Smooth muscle cell of the brain vasculature (primary cell): ENCODE measurements at regions not wholly inside any gene's neighbourhood (a gene's known extent, or its start where the extent isn't known, plus 50 kb on each side); places are given as distances from the start of the nearest gene placed in this dataset.

Experiments
- DNase-seq: peaks from one replicate; pipeline ENCODE4 v3.0.0-alpha.2; 2012; ENCODE audit warnings: low read depth, low spot score

DNA sequence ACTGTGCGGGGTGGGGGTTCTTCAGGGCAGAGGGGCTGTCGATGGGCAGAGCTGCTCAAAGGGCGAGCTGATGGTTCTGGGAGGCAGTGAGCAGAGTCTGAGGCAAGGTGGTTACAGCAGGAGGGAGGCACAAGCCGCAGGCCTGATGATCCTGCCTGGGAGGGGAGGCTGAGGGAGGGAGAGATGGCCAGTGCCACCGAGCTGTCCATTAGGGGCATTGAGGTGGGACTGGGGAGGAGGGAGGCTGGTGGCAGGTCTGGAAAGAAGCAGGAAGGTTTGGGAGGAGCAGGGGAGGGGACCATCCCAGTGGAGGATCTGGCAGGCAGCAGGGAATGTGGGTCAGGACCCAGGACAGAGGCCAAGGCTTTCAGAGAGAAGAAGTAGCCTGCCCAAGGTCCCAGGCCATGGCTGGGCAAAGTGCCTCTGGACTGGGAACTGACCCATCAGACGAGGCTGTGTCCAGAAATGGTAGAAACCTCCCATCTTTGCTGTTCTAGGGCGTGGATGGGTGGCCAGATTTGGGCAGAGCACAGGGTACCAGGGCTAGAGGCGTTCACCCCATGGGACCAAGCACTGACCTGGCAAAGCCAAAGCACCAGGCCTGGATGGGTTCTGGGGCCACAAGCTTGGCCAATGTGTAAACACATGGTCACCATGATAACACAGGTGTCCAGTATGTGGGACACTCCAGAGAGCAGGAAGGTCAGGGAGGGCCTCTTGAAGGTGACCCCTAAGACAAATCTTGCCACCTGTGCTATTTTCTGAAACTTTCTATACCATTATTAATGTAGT is 55.5 kb downstream of the INHBB start:
- no peak for DNase-seq

DNA sequence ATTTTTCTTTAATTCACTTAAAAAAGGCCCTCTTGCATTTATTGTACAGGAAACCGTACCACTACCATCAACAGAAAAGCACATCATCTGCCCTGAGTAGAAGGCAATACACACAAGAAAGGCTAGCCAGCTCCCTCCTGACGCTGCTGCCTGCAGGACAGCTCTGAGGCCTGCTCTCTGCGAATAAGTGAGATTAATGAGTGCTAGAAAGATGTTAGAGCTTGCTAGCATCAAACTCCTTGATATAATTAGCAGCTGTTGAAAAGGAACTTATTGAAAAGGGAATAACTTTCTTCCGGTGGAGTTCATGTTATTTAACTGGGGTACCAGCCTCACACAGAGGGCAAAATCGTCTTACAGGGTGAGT is 56.1 kb downstream of the INHBB start:
- no peak for DNase-seq

DNA sequence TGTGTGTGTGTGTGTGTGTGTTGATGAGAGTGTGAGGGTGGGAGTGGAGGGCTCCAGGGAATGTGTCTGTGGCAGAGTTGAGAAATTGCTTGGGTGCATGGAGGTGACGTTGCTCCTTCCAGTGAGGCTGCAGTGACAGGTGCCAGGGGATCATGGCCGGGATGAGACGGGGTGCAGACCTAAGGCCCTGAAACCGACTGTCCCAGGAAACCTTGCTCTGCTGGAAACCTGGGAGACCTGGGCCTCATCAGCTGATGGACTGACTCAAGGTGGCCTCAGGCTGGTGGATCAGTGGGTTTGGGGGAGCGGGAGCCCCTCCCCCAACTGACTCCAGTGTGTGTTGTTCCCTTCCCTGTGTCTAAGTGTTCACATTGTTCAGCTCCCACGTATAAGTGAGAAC is 56.6 kb downstream of the INHBB start:
- no peak for DNase-seq

DNA sequence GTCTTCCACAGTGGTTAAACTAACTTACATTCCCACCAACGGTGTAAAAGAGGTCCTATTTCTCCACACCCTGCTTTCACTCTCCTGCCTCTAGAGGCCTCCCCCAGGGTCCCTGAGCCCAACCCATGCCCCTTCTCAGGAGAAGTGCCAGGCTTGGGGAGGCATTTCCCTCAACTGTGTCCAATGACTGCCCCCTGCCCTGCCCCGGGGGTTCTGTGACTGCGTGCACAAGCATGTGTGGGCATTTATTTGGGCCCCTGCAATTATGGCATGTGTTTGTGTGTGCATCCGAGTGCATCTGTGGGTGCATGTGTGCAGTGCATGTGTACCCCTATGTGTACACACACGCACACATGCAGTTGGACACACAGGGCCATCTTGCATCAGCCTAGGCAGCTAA is 57.3 kb downstream of the INHBB start:
- DNase-seq: no peak

DNA sequence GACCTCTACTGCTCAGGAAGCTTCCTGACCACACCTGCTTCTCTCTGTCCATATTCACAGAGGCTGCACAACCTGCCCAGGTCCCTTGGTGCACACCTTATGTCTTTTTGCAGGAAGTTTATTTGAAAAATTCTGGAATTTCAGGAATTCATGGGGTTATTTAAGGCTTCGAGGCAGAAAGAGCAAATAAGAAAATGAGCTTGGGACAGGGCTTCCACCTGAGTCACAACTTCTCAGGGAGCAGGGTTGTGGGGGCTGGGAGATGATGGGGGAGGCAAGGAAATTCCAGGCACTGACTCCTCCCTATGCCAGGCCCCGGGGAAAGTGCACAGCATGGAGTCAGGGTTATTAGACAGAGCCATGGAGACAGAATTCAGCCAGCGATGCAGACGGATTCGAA is 57.7 kb downstream of the INHBB start:
- DNase-seq: no peak

DNA sequence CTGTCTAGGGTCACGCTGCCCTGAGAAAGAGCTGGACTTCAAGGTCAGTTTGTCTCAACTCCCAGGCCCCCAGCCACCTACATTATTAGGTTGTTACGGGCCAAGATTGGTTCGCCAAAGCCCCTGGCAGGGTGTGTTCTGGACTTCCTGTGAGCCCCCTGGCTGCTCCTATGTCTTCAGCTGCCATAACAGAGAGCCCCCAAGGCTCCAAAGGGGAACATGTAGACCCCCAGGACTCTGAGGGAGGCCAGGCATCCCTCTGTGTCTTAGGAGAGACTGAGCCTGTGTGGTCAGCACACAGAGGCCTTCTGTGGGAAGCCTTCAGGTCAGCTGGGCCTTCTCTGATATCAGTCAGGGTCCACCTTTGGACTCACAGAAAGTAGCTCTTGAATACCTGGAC is 58.3 kb downstream of the INHBB start:
- no peak for DNase-seq

DNA sequence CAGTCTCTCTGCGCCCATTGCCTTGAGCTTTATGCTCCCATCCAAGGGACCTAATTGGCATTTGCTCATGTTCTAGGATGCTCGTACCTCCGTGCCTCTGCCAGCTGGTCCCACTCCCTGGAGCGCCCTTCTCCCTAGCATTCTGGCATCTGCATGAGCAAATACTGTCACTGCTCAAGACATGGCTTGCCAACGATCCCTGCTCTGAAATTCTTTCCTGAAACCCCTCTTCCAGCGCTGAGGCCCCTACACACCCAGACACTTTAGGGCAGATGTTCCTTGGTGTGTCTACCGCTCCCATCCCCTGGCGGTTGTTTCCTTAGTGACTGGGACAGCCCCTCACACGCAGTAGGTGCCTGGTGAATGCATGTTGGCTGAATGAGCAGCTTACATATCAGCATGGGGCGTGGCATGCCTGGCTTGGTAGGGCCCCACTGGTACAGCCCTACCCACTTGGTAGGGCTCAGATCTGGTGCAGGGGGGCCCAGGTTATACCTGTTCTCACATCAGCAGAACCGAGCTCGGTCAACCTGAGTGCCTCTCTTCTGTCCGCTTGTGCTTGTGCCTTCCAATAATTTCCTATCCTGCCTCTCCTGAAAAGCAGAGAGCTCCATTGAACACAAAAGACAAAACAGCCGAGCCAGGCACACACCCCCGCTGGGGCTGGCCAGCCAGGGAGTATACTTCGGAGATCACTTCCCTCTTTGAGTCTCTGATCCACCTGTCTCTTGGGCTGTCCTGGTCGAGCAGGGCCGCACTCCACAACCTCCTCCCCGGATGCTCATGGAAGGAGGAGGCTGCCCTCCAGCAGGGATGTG is 59.2 kb downstream of the INHBB start:
- no peak for DNase-seq

DNA sequence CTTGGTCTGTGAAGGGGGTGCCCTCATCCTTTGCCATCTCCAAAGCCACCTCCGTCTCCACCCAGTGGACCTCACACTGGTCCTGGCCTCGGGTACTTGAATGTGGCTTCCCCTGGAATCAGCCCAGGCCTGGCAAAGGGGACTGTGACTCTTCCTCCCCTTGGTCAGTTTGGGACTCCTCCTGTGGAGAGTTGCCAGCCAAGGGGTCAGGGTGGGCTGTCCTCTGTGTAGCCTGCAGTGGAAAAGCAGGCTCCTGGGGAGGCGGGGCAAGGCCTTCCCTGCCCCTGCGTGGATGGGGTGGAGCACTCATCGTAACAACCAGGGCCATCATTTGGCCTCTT is 59.8 kb downstream of the INHBB start:
- no peak for DNase-seq

DNA sequence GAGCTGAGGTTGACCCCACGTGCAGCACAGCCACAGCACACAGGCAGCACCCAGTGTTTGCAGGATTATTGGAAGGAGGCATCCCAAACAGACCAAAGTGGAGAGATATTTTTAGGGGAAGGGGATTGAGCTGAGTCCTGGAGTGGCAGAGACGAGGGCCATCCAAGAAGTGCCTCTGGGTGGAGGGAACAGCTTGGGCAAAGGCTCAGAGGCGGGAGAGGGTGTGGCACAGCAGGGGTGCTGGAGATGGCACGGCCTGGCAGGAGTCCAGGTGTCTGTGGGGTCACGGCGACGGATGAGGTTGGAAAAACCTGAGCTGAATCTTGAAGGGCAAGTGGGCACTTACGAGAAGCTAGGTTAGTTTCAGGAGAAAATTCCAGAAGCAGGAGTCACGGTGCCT is 60.6 kb downstream of the INHBB start:
- no peak for DNase-seq

DNA sequence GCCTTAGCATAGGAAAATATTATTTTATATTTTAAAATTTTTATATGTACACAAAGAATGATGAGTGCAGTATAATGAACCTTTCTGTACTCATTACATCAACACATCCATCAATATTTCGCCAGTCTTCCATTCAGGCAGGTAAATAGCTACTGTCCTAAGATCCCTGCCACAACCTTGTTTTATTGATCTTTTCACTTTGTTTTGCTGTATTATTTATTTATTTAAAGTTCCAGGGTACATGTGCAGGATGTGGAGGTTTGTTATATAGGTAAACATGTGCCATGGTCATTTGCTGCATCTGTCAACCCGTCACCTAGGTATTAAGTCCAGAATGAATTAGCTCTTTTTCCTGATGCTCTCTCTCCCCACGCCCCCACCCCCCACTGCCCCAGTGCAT is 64.6 kb downstream of the INHBB start:
- no peak for DNase-seq

DNA sequence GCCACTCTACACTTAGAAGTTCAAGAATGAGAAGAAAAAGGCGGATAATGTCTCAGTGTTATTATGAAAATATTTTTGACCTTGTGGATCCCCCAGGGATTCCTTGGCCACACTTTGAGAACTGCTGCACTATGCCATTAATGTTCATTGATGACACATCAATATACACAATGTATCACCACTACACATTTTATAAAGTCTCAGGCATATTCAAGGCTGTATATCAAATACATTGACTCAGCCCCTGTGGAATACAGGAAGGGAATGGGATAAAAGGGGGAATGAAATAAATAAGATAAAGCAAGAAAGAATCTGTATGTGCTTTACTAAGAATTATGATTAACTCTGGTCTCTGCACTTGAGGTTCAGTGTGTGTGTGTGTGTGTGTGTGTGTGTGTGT is 69.1 kb downstream of the INHBB start:
- DNase-seq: no peak

DNA sequence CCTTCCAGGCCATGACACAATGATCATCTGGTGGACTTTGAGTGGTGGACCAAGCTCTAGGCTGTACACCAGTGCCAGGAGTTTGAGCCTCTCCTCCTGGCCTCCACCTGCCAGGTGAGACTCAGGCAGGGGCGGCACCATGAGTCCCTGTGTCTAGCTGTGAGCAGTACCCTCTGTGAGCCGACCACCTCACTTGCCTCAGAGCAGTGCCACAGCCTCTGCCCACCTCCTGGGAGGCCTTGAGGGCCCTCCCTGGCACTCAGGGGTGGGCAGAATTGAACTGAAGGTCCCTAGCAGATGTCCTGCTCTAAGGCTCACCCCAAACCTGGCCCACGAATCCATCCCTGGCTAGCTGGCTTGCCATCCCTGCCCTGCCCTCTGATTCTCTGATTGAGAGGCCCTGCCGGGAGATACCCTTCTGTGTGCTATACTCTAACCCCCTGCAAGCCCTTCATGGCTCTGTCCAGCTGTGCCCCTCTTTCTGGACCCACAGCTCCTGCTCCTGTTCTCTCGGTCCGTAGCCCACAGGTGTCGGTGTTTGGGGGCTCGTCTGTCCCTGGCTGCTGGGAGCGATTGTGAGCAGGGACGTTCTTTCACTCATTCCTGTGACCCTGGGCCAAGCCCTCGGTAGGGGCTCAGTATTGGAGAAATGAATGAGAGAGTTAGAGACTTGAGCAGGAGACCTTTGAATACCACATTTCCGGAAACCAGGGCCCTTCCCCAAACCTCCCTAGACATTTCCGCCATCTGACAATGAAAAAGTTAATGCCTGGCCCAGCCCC is 70.0 kb downstream of the INHBB start:
- DNase-seq: no peak

DNA sequence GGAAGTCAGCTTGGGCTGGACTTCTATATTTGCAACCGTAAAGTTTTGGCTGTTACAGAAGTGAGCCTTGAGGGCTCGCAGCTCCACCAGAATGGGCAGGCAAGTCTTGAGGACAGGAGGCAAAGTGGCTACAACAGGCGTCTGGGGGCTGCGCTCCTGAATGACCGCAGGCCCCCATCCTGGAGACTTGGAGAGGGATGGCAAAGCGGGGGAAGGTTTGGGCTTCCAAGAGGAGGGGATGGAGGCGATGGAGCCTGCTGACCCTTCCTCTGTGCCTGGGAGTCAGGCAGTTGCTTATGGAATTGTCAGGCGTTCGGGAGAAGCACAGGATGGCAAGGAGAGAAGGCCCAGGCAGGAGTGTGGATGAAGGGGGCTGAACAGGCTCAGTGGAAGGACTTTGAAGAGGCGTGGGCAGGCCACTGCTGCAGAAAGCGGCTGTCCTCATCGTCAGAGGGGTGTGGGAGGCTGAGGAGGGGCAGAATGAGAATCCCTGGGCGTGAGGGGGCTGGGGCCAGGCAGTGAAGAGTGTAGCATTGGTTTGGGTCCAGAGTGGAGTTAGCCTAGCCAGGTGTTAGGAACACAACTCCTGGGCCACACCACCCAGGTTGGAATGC is 72.3 kb downstream of the INHBB start:
- DNase-seq: no peak

DNA sequence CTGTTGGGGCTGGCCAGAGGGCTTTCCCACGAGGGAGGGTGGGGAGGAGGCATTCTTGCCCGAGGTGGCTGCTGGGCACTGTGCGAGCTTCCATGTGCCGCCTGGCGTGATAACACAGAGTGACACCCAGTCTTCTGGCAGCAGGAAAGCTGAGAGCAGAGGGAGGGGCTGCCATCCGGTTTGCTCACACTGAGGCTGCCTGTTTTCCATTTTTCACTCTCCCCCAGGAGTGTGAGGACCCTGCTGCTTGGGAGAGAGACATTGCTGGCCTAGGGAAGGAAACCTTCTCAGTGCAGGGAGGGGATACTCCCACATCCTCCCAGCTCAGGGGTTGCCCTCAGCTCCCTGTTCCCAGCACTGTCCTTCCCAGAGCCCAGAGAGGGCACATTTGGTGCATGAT is 73.1 kb downstream of the INHBB start:
- DNase-seq: no peak

DNA sequence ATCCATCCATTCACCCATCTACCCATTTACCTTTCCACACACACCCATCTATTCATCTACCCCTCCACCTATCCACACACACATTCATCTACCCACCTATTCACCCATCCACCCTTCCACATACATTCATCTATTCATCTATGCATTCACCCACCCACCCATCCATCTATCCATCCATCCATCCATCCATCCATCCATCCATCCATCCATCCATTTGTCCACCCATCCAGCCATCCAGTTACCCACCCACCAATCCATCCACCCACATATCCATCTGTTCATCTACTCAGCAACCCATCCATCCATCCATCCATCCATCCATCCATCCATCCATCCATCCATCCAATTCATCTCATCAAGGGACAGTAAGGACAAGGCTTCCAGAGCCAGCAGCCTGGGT is 74.0 kb downstream of the INHBB start:
- no peak for DNase-seq

DNA sequence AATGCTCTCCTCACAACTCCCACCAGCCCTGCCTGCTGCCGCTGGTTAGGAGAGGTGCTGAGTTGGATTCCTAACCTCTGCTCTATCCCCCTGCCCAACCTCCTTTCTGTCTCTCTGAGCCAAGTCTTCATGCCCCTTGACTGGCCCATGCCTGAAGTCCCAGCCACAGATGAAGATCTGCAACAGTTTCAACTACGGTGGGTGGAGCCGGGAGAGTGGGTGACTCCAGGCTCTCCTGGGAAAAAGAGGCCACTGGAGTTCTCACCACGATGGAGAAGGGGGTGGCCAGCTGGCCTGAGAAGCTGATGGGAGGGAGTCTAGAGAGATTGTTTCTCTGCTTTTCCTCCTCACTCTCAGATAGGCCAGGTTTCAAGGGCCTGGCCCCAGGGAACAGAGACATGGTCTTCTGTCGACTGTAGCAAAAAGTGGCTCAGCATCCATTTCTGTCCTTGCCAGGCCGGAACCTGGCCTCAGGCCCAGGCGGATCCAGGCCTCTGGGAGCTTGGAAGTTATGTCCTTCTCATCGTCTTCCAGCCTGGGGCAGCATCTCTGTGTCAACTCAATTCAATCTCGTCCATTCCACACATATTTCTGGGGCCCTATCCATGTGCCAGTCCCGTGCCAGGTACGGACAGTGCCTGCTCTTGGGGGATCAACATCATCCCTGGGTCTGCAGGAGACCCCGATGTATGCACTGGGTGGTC is 75.3 kb downstream of the INHBB start:
- no peak for DNase-seq

DNA sequence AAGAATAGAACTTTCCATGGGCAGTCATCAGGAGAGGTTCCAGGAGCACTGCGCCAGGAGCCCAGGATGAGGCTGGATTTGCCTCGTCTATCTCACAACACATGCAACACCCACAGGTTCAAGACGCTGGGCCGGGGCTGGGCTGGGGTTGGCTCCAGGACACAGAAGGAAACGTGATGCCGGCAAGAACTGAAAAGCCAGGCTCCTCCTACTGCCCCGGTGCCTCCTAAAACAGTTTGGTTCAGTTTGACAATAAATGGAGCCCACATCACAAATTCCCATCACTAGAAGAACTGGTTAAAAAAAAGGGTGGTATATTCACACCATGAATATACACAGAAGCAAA is 75.9 kb downstream of the INHBB start:
- DNase-seq: no peak

DNA sequence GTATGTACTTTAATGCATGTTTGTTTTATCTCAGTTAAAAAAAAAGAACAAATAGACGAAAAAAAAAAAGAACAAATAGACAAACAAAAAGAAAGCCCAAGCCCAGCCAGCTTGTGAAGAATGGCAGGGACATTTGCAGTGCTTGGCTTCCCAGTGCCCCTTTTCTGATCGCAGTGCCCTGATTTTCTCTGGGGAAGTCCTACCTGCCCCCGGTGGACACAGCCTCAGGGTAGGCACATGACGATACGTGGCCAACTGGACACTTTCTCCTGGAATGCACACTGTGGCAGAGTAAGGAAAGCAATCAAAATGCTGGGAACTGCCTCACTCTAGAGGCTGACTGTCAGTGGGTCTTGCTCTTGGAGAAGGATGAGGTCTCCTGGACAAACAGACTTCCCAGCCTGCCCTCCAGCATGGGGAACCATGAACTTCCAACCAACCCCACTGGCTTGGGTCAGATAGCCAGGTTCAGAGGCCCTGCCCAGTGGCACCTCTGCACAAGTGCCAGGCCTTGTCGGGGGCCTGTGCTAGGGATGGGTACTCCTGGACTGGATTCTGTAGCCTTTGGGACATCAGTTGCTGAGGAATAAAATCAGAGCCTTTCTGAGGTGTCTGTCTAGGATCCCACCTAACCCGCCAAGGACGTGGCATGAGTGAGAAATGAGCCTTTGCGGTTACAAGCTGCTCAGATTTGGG is 76.7 kb downstream of the INHBB start:
- no peak for DNase-seq

DNA sequence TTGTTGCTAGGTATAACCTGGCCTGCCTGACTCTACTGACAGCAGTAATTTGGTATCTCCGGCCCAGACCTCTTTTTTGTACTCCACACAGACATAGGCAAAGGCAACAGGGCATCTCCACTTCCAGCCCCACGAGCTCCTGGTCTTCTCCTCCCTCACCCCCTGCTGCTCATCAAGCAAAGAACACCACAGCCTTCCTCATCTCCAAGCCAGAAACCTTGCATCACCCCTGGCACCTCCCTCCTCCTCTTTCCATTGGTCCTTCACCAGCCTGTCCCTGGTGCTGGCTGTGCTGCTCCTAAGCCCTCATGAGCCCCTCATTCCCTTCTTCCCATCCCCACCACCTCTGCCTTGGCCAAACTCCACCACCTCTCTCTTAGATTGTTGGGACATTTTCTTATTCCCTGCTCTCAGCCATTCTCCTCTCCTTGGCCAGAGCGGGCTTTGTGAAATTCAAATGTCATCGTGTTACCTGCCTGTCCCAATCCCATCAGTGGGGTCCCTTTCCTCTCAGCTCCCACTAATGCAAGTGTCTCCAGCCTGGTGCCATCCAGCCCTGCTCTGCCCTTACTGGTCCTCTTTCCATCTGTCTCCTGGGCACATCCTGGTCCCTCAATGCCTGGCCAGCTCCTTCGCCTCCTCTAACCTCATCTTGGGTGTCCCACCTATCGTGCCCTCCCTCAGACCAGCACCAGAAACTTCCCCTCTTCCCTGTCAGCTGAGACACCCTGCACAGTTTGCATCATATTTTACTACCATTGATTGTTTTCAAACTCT is 77.4 kb downstream of the INHBB start:
- no peak for DNase-seq

DNA sequence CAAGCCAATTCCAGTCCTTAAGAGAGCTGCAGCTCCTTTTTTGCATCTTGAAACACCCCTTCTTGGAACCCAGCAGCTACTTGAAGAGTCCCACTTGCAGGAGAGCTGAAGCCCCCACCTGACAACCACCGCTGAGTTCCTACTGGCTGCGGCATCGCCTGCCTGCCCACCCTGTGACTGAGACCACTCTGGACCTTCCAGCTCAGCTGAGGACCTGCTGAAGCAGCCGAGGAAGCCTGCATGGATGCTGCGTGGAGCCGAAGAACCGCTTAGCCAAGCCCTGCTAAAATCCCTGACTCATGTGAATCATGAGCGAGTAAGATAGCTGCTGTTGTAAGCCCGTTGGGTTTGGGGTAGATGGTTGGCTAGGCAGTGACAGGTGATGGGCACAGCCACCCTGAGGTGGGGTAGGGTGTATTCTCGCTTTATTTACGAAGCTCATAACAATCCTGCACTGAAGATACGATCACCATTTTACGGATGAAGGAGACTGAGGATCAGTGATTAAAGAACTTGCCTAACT is 78.4 kb downstream of the INHBB start:
- no peak for DNase-seq
